Breast epithelium (tissue), 3 donors: ENCODE measurements at regions not wholly inside any gene's neighbourhood (a gene's known extent, or its start where the extent isn't known, plus 50 kb on each side); places are given as distances from the start of the nearest gene placed in this dataset.

Experiments used
- CTCF ChIP-seq, 3 donors: fragments of 450-650 bp; IDR thresholded peaks; one replicate each; pipeline ENCODE4 v1.5.1; 2016 to 2017; ENCODE audit warnings: antibody characterized with exemption in 3 of 3, mild to moderate bottlenecking in 3 of 3, moderate library complexity in 3 of 3
- POLR2A ChIP-seq: fragments of 450-650 bp; IDR thresholded peaks from one replicate; pipeline ENCODE4 v1.6.1; 2016; ENCODE audit warnings: antibody characterized with exemption, mild to moderate bottlenecking, moderate library complexity

GRCh38 chr5:143759396-143760130, 52.4 kb upstream of the HMHB1 start:
- TF ChIP-seq POLR2A (no peak), CTCF (IDR thresholded peaks at IDR 0.05) (no peak)
